PC-3 (cell line): ENCODE measurements at regions not wholly inside any gene's neighbourhood (a gene's known extent, or its start where the extent isn't known, plus 50 kb on each side); places are given as distances from the start of the nearest gene placed in this dataset.
"Not testable (repeated sequence)": the region's sequence is repeated elsewhere in the genome, so short reads cannot be mapped to it uniquely, and the experiment has no call there.

Source experiments
- ATAC-seq: fragments of 200-7000 bp; cut with Tn5 transposase; 2 replicates; pipeline ENCODE4 v1.9.1; 2020; ENCODE audit warnings: mild to moderate bottlenecking, moderate library complexity
- BruUV-seq: library from RNA; stranded (reverse); fragments of 400-500 nt; replicated peaks from 2 replicates; lab custom pipeline; 2021; lab: Mats Ljungman, UMichigan
- CTCF ChIA-PET: fragments of 300-600 bp; sonication (Branson Sonifier 250); formaldehyde crosslinking; loops from one replicate; lab custom pipeline; 2022; ENCODE audit warnings: antibody characterized with exemption; lab: Charles Lee
- POLR2A ChIA-PET: fragments of 300-600 bp; sonication (Branson Sonifier 250); formaldehyde crosslinking; loops from one replicate; lab custom pipeline; 2022; ENCODE audit warnings: antibody characterized with exemption; ENCODE audit not compliant: unreplicated experiment; lab: Charles Lee
- DNase-seq: peaks from one replicate; pipeline ENCODE4 v3.0.0-alpha.2; 2015
- H2AFZ ChIP-seq: fragments of 300-600 bp; sonication (generic); 2 replicates; pipeline ENCODE4 v1.6.0; 2016; ENCODE audit warnings: antibody characterized with exemption, low read length
- H3F3A ChIP-seq: fragments of 300-600 bp; sonication (generic); one replicate; pipeline ENCODE4 v1.6.0; 2017; ENCODE audit warnings: antibody characterized with exemption, low read length, control low read depth, mild to moderate bottlenecking; ENCODE audit not compliant: unreplicated experiment
- H3K27ac ChIP-seq: fragments of 300-600 bp; sonication (generic); 2 replicates; pipeline ENCODE4 v1.5.1; 2016; ENCODE audit warnings: mild to moderate bottlenecking, low read length
- H3K27me3 ChIP-seq: fragments of 300-600 bp; sonication (generic); 2 replicates; pipeline ENCODE4 v1.6.1; 2016; ENCODE audit warnings: low read length, mixed read lengths
- H3K36me3 ChIP-seq: fragments of 300-600 bp; sonication (generic); 2 replicates; pipeline ENCODE4 v1.6.1; 2016; ENCODE audit warnings: low read depth, mixed run types, low read length, mixed read lengths
- H3K4me1 ChIP-seq: fragments of 300-600 bp; sonication (generic); 2 replicates; pipeline ENCODE4 v1.5.1; 2016; ENCODE audit warnings: low read length; ENCODE audit not compliant: insufficient read depth
- H3K4me2 ChIP-seq: fragments of 300-600 bp; sonication (generic); 2 replicates; pipeline ENCODE4 v1.6.0; 2016; ENCODE audit warnings: low read length
- H3K4me3 ChIP-seq: fragments of 300-600 bp; sonication (generic); 2 replicates; pipeline ENCODE4 v1.5.1; 2016; ENCODE audit warnings: mild to moderate bottlenecking, low read length, mixed read lengths
- H3K79me2 ChIP-seq: fragments of 300-600 bp; sonication (generic); 2 replicates; pipeline ENCODE4 v1.6.1; 2017; ENCODE audit warnings: low read length, mixed read lengths
- H3K9ac ChIP-seq: fragments of 300-600 bp; sonication (generic); 2 replicates; pipeline ENCODE4 v1.6.0; 2016; ENCODE audit warnings: mild to moderate bottlenecking, low read length
- H3K9me2 ChIP-seq: fragments of 300-600 bp; sonication (generic); replicated peaks from 2 replicates; pipeline ENCODE4 v1.6.1; 2016; ENCODE audit warnings: mixed run types, low read length, mixed read lengths
- H3K9me3 ChIP-seq: fragments of 300-600 bp; sonication (generic); 2 replicates; pipeline ENCODE4 v1.6.1; 2016; ENCODE audit warnings: low read length, mixed read lengths
- H4K20me1 ChIP-seq: fragments of 300-600 bp; sonication (generic); 2 replicates; pipeline ENCODE4 v1.6.1; 2016; ENCODE audit warnings: low read length, mixed read lengths
- CTCF ChIP-seq: fragments of 300-600 bp; sonication (generic); conservative IDR thresholded peaks from 2 replicates; pipeline ENCODE4 v1.5.1; 2017; ENCODE audit warnings: antibody characterized with exemption, low read depth, mild to moderate bottlenecking, low read length
- EZH2 ChIP-seq: fragments of 300-600 bp; sonication (generic); IDR thresholded peaks from one replicate; pipeline ENCODE4 v1.6.1; 2017; ENCODE audit warnings: antibody characterized with exemption, mild to moderate bottlenecking, low read length; ENCODE audit not compliant: unreplicated experiment
- EZH2phosphoT487 ChIP-seq: fragments of 300-600 bp; sonication (generic); IDR thresholded peaks from 2 replicates; pipeline ENCODE4 v1.6.1; 2018; ENCODE audit warnings: mild to moderate bottlenecking, antibody characterized with exemption, low read length, borderline replicate concordance
- intact Hi-C: fragments of 100-400 bp; cut with micrococcal nuclease; formaldehyde crosslinking; loops from 2 replicates; pipeline ENCODE4 v1.9.0; 2023

GRCh38 chr4:142897518-142897917, 51.4 kb upstream of the INPP4B start:
- H2AFZ ChIP-seq, H3K36me3 ChIP-seq, H4K20me1 ChIP-seq, H3K4me1 ChIP-seq, H3K4me3 ChIP-seq, intact Hi-C loops, H3K27me3 ChIP-seq, H3K79me2 ChIP-seq, H3K4me2 ChIP-seq, H3K27ac ChIP-seq, ATAC-seq, H3F3A ChIP-seq, POLR2A ChIA-PET, CTCF ChIA-PET, H3K9me3 ChIP-seq, DNase-seq, BruUV-seq, H3K9me2 ChIP-seq, H3K9ac ChIP-seq: not testable (repeated sequence)

- Histone ChIP-seq H3K9ac (no peak overlapping the region), H3K79me2 (no peaks in the 10 kb centered on the region), H3K27me3 (no peaks in the 10 kb centered on the region), H2AFZ (no peak overlapping the region), H3K36me3 (no peaks in the 10 kb centered on the region), H3K9me2 (no peaks in the 10 kb centered on the region), H3K4me3 (no peak overlapping the region), H3K9me3 (0 out of 2 replicates have a peak, but pooled peaks cover 4% of the 10 kb centered on the region), H3F3A (no peaks in the 10 kb centered on the region), H3K27ac (no peak overlapping the region), H3K4me1 (no peaks in the 10 kb centered on the region), H4K20me1 (no peaks in the 10 kb centered on the region), H3K4me2 (no peak overlapping the region)
- ATAC-seq (no peak), DNase-seq (no peak)
- BruUV-seq, result no TSS peak
- POLR2A ChIA-PET, result no interaction called here
- no peak for TF ChIP-seq CTCF
- no peak for TF ChIP-seq EZH2
- no peak for TF ChIP-seq EZH2phosphoT487
- CTCF ChIA-PET, result no interaction called here
- intact Hi-C loops, result no loop called here
Observed at GRCh38 chr4:142900622-142901021, 54.5 kb upstream of the INPP4B start.

- TF ChIP-seq EZH2phosphoT487, result no peak
- TF ChIP-seq CTCF, result no peak
- TF ChIP-seq EZH2, result no peak
- DNase-seq, result peak; percentile 15
- no TSS peak for BruUV-seq
- Histone ChIP-seq H3K9me2 (no peaks in the 10 kb centered on the region), H3K9ac (no peak overlapping the region), H3K4me3 (no peak overlapping the region), H3F3A (no peaks in the 10 kb centered on the region), H3K9me3 (0 out of 2 replicates have a peak, but pooled peaks cover 6% of the 10 kb centered on the region), H3K27ac (no peak overlapping the region), H2AFZ (no peak overlapping the region), H3K4me1 (no peaks in the 10 kb centered on the region), H3K36me3 (no peaks in the 10 kb centered on the region), H3K27me3 (no peaks in the 10 kb centered on the region), H4K20me1 (no peaks in the 10 kb centered on the region), H3K4me2 (no peak overlapping the region), H3K79me2 (no peaks in the 10 kb centered on the region)
- CTCF ChIA-PET, result interaction anchor here (0.6 kb wide), 1 partner anchor 84 kb away, joined by 3 read pairs; no protein-coding TSS in a partner anchor
- no peak for ATAC-seq
- intact Hi-C loops, result no loop called here
- POLR2A ChIA-PET, result no interaction called here
Observed at GRCh38 chr4:142901166-142901662, 55.1 kb upstream of the INPP4B start.

- H3K9ac ChIP-seq, H3K79me2 ChIP-seq, H3K4me2 ChIP-seq, H4K20me1 ChIP-seq, H3K36me3 ChIP-seq, CTCF ChIA-PET, DNase-seq, H2AFZ ChIP-seq, ATAC-seq, intact Hi-C loops, H3F3A ChIP-seq, H3K4me1 ChIP-seq, H3K9me2 ChIP-seq, H3K4me3 ChIP-seq, H3K27ac ChIP-seq, POLR2A ChIA-PET, H3K9me3 ChIP-seq, BruUV-seq: not testable (repeated sequence)
- H3K27me3 ChIP-seq, result peaks cover 12% of the 10 kb centered on the region
Observed at GRCh38 chr4:142903617-142904016, 57.5 kb upstream of the INPP4B start.
